ENCODE measurements at regions not wholly inside any gene's neighbourhood (a gene's known extent, or its start where the extent isn't known, plus 50 kb on each side); places are given as distances from the start of the nearest gene placed in this dataset.
"Not testable (repeated sequence)": the region's sequence is repeated elsewhere in the genome, so short reads cannot be mapped to it uniquely, and the experiment has no call there.

GRCh38 chr22:47370448-47371262 lies 608.2 kb downstream of the TBC1D22A start:
- no peak for DNase-seq (ENCODE audit: low read depth in 3 of 3)

- no peak for DNase-seq (ENCODE audit: low read depth in 3 of 3)
Measured at GRCh38 chr22:47369431-47370015, 607.1 kb downstream of the TBC1D22A start.

GRCh38 chr22:47369020-47369419 lies 606.6 kb downstream of the TBC1D22A start:
- no peak for DNase-seq (ENCODE audit: low read depth in 3 of 3)

GRCh38 chr22:47367993-47368945 lies 605.8 kb downstream of the TBC1D22A start:
- DNase-seq (ENCODE audit: low read depth in 3 of 3): no peak

GRCh38 chr22:47367107-47367690 lies 604.7 kb downstream of the TBC1D22A start:
- no peak for DNase-seq (ENCODE audit: low read depth in 3 of 3)

DNA sequence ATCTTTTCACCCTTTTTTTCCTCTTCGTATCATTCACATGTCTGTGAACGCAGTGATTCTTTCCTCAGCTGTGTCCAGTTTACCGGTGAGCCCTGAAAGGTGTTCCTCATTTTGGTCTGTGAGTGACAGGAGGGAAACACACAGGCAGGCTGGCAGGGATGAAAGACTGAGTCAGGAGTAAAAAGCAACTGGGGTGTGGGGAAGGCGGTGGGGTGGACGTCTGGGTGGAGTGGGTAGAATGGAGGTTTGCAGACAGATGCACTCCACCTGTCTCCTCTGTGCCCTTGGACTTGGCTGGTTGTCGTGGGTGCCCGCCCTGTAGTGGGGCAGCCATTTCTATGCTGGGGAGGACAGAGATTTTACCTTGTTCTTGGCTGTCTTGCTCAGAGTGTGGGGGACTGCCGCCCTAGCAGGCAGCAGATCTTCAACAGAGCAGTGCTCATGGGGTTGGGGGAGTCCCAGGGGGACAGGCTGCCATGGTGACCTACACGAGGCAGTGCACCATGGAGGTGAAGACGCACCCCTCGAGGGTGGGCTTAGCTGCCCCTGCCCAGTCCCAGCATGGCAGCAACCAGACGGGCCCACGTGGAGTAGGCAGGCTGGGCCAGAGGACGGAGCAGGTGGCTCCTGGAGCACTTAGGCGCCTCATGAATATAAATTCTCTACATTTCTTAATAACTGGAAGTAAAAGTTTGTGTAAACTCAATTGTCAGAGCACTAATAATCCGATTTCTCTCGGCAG lies 603.7 kb downstream of the TBC1D22A start:
- no peak for DNase-seq (ENCODE audit: low read depth in 3 of 3)

GRCh38 chr22:47361247-47361646 lies 598.8 kb downstream of the TBC1D22A start:
- no peak for DNase-seq (ENCODE audit: low read depth in 3 of 3)

- DNase-seq (ENCODE audit: low read depth in 3 of 3): no peak
Measured at GRCh38 chr22:47357493-47357892, 595.0 kb downstream of the TBC1D22A start.

- no peak for DNase-seq (ENCODE audit: low read depth in 3 of 3)
Measured at GRCh38 chr22:47357086-47357485, 594.6 kb downstream of the TBC1D22A start.

GRCh38 chr22:47356511-47357011 lies 594.1 kb downstream of the TBC1D22A start:
- no peak for DNase-seq (ENCODE audit: low read depth in 3 of 3)

GRCh38 chr22:47355776-47356510 lies 593.5 kb downstream of the TBC1D22A start:
- no peak for DNase-seq (ENCODE audit: low read depth in 3 of 3)

- DNase-seq (ENCODE audit: low read depth in 3 of 3): no peak
Measured at GRCh38 chr22:47355388-47355725, 592.9 kb downstream of the TBC1D22A start.

DNA sequence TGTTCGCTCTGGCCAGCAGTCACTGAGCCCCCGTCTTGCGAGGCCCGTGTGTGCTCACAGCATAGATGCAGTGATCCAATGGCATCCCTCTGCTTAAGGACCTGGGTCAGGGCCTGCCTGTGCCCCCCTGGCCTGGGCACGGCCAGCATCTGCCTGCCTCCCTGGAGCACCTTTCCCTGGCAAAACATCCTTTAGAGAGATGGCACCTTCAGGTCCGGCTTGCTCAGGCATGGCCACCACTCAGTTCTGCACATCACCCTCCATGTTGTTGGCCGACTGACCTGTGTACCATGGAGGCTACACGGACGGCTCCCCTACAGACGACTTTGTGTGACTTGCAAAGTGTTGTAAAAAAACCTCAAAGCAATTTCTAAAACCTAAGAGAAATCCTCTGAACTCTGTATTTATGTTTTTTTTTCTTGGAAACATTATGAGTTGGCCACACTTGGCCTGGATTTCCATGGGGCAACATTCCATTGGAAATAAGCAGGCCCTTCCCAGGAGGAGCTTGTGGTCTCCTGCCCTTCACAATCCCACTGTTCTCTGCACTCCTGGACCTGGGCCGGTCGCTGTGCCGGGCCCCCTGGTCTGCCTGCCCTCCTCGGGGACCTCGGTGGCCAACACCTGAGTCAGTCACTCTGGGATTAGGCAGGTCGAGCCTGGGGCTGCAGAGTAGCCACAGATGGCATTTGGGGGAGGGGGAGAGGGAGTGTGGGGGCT lies 592.4 kb downstream of the TBC1D22A start:
- no peak for DNase-seq (ENCODE audit: low read depth in 3 of 3)

DNA sequence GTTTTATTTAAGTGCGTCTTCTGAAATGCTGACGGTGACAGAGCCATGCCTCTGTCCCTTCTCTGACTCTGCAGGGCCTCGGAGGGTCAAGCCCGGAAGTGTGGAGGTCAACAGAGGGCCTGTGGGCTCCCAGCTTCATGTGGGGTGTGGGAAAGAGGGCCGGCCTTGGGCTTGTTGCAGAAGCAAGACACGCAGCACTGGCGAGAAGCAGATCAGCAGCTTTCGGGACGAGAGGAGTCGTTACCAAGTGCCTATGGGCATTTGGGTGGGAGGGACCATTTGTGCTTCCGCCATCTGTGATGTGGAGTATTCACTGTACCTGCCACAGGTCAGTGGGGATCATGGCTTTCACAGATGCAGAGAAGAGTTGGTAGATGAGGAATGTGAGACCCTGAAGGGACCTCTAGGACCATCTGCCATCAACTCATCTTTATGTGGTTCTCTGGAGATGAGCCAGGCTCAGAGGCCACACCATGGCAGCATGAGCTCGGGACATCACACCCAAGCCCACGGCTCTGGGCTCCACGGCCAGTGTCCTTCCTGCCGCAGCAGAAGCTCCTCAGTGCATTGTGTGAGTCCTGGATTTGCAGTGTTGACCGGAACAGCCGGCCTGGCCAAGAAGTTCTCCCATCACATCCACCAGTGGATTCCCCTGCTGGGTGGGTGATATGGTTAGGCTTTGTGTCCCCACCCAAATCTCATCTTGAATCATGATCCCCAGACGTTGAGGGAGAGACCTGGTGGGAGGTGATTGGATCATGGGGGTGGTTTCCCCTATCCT lies 590.7 kb downstream of the TBC1D22A start:
- no peak for DNase-seq (ENCODE audit: low read depth in 3 of 3)

- DNase-seq (ENCODE audit: low read depth in 3 of 3): no peak
Measured at GRCh38 chr22:47351836-47352579, 589.6 kb downstream of the TBC1D22A start.

DNA sequence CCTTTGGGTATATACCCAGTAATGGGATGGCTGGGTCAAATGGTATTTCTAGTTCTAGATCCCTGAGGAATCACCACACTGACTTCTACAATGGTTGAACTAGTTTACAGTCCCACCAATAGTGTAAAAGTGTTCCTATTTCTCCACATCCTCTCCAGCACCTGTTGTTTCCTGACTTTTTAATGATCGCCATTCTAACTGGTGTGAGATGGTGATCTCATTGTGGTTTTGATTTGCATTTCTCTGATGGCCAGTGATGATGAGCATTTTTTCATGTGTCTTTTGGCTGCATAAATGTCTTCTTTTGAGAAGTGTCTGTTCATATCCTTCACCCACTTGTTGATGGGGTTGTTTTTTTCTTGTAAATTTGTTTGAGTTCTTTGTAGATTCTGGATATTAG lies 583.8 kb downstream of the TBC1D22A start:
- DNase-seq (ENCODE audit: low read depth in 3 of 3): not testable (repeated sequence)

DNA sequence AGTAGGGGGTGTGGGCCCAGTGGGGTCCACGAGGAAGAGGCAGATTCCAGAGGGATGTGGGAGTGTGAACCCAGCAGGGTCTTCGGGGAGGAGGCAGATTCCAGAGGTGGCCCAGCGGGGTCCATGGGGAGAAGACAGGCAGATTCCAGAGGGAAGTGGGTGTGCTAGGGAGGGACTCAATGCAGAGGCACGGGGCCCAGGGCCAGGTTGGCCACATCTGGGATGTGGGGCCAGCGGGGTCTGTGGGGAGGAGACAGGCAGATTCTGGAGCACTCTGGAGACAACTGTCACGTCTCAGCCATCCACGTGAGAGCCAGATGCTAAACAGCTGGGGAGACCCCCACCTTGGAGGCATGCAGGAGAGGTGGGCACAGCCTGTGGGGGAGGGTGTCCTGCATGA lies 582.6 kb downstream of the TBC1D22A start:
- no peak for DNase-seq (ENCODE audit: low read depth in 3 of 3)

DNA sequence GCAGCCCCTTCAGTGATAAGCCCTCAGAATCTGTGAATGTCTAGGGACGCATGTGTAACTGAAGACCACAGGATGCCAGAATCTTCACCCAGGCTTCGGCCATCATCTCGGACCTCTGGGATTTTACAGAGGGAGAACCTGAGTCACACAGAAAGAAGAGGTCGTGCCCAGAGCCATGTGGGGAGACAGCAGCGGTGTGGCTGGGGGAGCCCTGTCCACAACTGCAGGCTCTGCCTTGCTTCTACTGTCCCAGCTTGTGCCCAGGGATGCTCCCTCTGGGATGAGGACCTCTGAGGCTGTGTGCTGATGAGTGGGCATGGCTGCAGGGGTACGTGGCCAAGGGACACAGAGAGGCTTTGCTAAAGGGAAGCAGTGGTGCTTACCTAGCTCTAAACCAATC lies 582.0 kb downstream of the TBC1D22A start:
- DNase-seq (ENCODE audit: low read depth in 3 of 3): no peak
